PFSK-1 (cell line): ENCODE measurements at regions not wholly inside any gene's neighbourhood (a gene's known extent, or its start where the extent isn't known, plus 50 kb on each side); places are given as distances from the start of the nearest gene placed in this dataset.

ENCODE experiments used
- POLR2AphosphoS5 ChIP-seq: IDR thresholded peaks from 2 replicates; pipeline ENCODE4 v1.6.1; 2012; ENCODE audit warnings: low read depth, mild to moderate bottlenecking, control low read depth, low read length, moderate library complexity
- SIN3A ChIP-seq: IDR thresholded peaks from 2 replicates; pipeline ENCODE4 v1.6.1; 2012; ENCODE audit warnings: mild to moderate bottlenecking, low read length, moderate library complexity, borderline replicate concordance; ENCODE audit not compliant: insufficient read depth
- TAF1 ChIP-seq: IDR thresholded peaks from 2 replicates; pipeline ENCODE4 v1.6.1; 2012; ENCODE audit warnings: low read length, control low read depth, borderline replicate concordance; ENCODE audit not compliant: insufficient read depth
- TF ChIP-seq, protein P1 (sequence below), 2 experiments: IDR thresholded peaks; 2 replicates each; pipeline versions ENCODE4 v1.6.1 to v1.8.0; 2011 to 2012; ENCODE audit warnings: low read depth in 2 of 2, low read length in 2 of 2, control low read depth in 1 of 2, inconsistent platforms in 1 of 2, mild to moderate bottlenecking in 1 of 2, moderate library complexity in 1 of 2; ENCODE audit not compliant: insufficient read depth in 1 of 2

DNA sequence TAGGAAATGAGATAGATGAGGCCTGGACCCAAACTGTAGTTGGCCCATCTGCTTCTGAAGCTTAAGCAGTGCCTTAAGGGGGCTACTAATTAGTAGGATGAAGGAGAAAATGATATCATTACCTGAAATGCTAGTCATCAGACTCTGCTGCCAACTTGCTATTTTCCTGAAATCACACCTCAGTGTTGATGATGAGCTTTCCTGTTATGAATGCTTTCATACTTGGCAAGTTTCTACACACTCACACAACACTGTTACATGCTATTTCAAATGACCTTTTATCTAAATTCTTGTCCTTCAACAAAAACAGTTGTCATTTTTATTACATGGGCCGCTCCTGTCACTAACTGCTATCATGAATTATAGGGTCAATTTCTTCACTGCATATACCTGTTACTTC lies 416.0 kb downstream of the PRDM5 start:
- TF ChIP-seq POLR2AphosphoS5 (no peak), SIN3A (no peak), TAF1 (no peak)
- TF ChIP-seq, protein P1, sequence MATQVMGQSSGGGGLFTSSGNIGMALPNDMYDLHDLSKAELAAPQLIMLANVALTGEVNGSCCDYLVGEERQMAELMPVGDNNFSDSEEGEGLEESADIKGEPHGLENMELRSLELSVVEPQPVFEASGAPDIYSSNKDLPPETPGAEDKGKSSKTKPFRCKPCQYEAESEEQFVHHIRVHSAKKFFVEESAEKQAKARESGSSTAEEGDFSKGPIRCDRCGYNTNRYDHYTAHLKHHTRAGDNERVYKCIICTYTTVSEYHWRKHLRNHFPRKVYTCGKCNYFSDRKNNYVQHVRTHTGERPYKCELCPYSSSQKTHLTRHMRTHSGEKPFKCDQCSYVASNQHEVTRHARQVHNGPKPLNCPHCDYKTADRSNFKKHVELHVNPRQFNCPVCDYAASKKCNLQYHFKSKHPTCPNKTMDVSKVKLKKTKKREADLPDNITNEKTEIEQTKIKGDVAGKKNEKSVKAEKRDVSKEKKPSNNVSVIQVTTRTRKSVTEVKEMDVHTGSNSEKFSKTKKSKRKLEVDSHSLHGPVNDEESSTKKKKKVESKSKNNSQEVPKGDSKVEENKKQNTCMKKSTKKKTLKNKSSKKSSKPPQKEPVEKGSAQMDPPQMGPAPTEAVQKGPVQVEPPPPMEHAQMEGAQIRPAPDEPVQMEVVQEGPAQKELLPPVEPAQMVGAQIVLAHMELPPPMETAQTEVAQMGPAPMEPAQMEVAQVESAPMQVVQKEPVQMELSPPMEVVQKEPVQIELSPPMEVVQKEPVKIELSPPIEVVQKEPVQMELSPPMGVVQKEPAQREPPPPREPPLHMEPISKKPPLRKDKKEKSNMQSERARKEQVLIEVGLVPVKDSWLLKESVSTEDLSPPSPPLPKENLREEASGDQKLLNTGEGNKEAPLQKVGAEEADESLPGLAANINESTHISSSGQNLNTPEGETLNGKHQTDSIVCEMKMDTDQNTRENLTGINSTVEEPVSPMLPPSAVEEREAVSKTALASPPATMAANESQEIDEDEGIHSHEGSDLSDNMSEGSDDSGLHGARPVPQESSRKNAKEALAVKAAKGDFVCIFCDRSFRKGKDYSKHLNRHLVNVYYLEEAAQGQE (IDR thresholded peaks at IDR 0.05; ENCODE audit: insufficient read depth in 1 of 2, low read depth in 2 of 2, low read length in 2 of 2) = no peak
